ENCODE measurements at regions not wholly inside any gene's neighbourhood (a gene's known extent, or its start where the extent isn't known, plus 50 kb on each side); places are given as distances from the start of the nearest gene placed in this dataset.

DNA sequence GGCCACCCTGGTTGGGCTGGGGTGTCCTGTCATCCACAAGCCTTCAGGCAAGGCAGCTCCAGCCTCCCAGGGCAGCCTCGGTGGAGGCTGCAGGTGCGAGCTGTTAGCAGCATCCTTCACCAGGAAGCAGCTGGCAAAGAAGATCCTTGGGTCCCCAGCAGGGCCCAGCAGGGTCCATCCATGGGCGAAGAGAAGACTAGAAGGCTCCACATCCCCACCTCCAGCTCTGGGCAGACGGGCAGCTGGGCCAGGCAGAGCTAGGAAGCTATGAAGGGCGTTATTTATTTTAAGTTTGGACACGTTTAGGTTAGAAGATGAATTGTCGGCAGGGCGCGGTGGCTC lies 348.5 kb downstream of the TCERG1L start:
- no peak overlapping the region for H3K27ac ChIP-seq
- no peaks in the 10 kb centered on the region for H3K4me1 ChIP-seq
- H3K27me3 ChIP-seq = no peaks in the 10 kb centered on the region
- intact Hi-C loops (cut with DNase I; ENCODE audit: low total_unique reads) (no loop called here), in situ Hi-C loops (cut with MboI; ENCODE audit: low pct_ligation_motif_present in 1 of 4, low pct_unique_long_range_greater_than_20kb in 1 of 4, low sequenced_read_pairs in 3 of 4) (no loop called here)
- no peak for DNase-seq
- no peaks in the 10 kb centered on the region for H3K36me3 ChIP-seq
- no peak overlapping the region for H3K4me3 ChIP-seq
- no peaks in the 10 kb centered on the region for H3K9me3 ChIP-seq
- TF ChIP-seq, protein P1, sequence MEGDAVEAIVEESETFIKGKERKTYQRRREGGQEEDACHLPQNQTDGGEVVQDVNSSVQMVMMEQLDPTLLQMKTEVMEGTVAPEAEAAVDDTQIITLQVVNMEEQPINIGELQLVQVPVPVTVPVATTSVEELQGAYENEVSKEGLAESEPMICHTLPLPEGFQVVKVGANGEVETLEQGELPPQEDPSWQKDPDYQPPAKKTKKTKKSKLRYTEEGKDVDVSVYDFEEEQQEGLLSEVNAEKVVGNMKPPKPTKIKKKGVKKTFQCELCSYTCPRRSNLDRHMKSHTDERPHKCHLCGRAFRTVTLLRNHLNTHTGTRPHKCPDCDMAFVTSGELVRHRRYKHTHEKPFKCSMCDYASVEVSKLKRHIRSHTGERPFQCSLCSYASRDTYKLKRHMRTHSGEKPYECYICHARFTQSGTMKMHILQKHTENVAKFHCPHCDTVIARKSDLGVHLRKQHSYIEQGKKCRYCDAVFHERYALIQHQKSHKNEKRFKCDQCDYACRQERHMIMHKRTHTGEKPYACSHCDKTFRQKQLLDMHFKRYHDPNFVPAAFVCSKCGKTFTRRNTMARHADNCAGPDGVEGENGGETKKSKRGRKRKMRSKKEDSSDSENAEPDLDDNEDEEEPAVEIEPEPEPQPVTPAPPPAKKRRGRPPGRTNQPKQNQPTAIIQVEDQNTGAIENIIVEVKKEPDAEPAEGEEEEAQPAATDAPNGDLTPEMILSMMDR (IDR thresholded peaks at IDR 0.05) = no peak
- no peak for TF ChIP-seq EP300 (IDR thresholded peaks at IDR 0.05; ENCODE audit: low read depth)
- no peak for TF ChIP-seq POLR2A (IDR thresholded peaks at IDR 0.05)
- no peak for TF ChIP-seq POLR2AphosphoS5 (IDR thresholded peaks at IDR 0.05)
- WGBS, 2 donors (ENCODE audit: low coverage in 1 of 2) = 53 to 82% methylated on average over 4 to 8 of the region's 9 CpGs

DNA sequence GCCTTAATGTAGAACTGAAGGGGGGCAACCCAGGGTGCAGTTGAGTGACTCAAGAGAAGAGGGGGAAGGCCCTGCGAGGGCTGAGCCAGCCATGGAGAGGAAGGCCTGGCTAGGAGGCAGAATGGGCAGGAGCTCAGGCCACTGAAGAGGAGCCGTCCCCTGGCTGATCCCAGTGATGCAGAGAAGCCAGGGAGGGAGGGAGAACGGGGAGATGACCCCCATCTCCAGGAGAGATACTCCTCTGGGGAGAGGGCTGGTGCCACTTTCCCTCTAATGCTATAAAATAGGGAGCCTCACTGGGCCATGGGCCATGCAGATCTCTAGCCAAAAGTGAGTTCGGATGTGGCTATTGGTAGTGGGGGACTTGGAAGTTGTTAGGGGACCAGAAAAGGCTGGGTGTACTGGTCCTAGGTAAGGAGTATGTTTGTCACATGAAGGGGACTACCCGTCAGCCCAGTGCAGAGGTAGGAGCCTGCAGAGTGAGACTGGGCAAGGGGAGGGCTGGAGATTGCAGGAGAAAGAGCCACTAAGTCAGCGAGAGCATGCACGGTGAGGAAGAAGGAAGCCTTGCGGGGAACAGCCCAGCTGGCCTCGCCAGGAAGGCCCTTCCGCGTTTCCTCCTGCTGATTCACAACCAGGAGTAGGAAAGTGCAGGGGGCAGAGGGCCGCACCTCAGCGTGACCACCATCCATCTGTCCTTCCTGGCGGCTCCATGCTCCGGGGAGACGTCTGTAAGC lies 347.6 kb downstream of the TCERG1L start:
- no peaks in the 10 kb centered on the region for H3K9me3 ChIP-seq
- H3K27me3 ChIP-seq = no peaks in the 10 kb centered on the region
- H3K4me3 ChIP-seq = no peak overlapping the region
- no peaks in the 10 kb centered on the region for H3K36me3 ChIP-seq
- DNase-seq = no peak
- intact Hi-C loops (cut with DNase I; ENCODE audit: low total_unique reads) (no loop called here), in situ Hi-C loops (cut with MboI; ENCODE audit: low pct_ligation_motif_present in 1 of 4, low pct_unique_long_range_greater_than_20kb in 1 of 4, low sequenced_read_pairs in 3 of 4) (no loop called here)
- H3K4me1 ChIP-seq = no peaks in the 10 kb centered on the region
- TF ChIP-seq EP300 (IDR thresholded peaks at IDR 0.05; ENCODE audit: low read depth) = no peak
- TF ChIP-seq, protein P1 (IDR thresholded peaks at IDR 0.05) = no peak
- TF ChIP-seq POLR2AphosphoS5 (IDR thresholded peaks at IDR 0.05) = no peak
- TF ChIP-seq POLR2A (IDR thresholded peaks at IDR 0.05) = no peak
- 83 to 92% methylated on average over 4 to 16 of the region's 16 CpGs for WGBS, 2 donors (ENCODE audit: low coverage in 1 of 2)
- H3K27ac ChIP-seq = no peak overlapping the region

DNA sequence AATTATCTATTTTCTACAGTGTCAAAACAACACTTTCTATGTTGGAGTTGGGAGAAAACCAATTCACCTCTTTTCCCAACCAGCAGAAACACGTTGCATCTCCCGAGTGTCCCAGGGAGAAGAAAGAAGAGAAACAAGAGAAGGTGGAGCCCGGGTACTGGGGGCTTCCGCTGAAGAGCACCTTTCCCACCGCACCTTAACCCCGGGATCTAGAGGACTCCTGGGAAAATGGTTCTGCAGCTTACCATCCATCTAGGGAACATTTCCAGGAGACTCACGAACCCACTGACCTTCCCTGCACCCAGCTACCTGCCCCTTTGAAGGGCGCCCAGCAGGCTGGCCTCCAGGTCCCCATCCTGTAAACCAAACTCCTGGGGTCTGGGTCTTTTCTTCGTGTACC lies 346.8 kb downstream of the TCERG1L start:
- 60 to 78% methylated on average over 1 to 9 of the region's 9 CpGs for WGBS, 2 donors (ENCODE audit: low coverage in 1 of 2)
- in situ Hi-C loops (cut with MboI; ENCODE audit: low pct_ligation_motif_present in 1 of 4, low pct_unique_long_range_greater_than_20kb in 1 of 4, low sequenced_read_pairs in 3 of 4) = no loop called here
- Histone ChIP-seq H3K4me3 (no peak overlapping the region), H3K4me1 (no peaks in the 10 kb centered on the region), H3K36me3 (no peaks in the 10 kb centered on the region), H3K27ac (no peak overlapping the region), H3K27me3 (no peaks in the 10 kb centered on the region), H3K9me3 (no peaks in the 10 kb centered on the region)
- DNase-seq = no peak
- TF ChIP-seq POLR2A (IDR thresholded peaks at IDR 0.05) (no peak), EP300 (IDR thresholded peaks at IDR 0.05; ENCODE audit: low read depth) (no peak), POLR2AphosphoS5 (IDR thresholded peaks at IDR 0.05) (no peak)
- TF ChIP-seq, protein P1 (IDR thresholded peaks at IDR 0.05) = no peak
- intact Hi-C loops (cut with DNase I; ENCODE audit: low total_unique reads) = no loop called here

DNA sequence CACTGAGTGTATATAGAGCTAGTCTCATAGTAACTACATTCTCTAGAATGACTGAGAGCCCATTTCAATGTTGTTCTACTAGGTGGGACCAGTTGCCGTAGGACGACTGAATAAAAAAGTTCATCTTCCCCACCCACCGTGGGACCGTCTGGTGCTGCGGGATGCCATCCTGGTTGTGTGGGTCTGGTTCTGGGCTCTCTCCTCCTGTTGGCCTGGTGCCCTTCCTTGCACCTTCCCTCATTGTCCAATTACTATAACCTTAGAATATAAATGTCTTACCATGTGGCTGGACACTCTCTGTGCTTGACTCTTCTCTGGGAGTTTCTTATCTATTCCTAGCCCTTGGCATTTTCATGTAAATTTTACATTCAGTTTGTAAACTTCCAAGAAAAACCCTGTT lies 344.4 kb downstream of the TCERG1L start:
- Histone ChIP-seq H3K36me3 (no peaks in the 10 kb centered on the region), H3K27ac (no peak overlapping the region), H3K27me3 (no peaks in the 10 kb centered on the region), H3K4me1 (no peaks in the 10 kb centered on the region), H3K4me3 (no peak overlapping the region), H3K9me3 (no peaks in the 10 kb centered on the region)
- intact Hi-C loops (cut with DNase I; ENCODE audit: low total_unique reads) = no loop called here
- in situ Hi-C loops (cut with MboI; ENCODE audit: low pct_ligation_motif_present in 1 of 4, low pct_unique_long_range_greater_than_20kb in 1 of 4, low sequenced_read_pairs in 3 of 4) = no loop called here
- no peak for TF ChIP-seq EP300 (IDR thresholded peaks at IDR 0.05; ENCODE audit: low read depth)
- no peak for TF ChIP-seq POLR2A (IDR thresholded peaks at IDR 0.05)
- no peak for TF ChIP-seq POLR2AphosphoS5 (IDR thresholded peaks at IDR 0.05)
- TF ChIP-seq, protein P1 (IDR thresholded peaks at IDR 0.05) = no peak
- DNase-seq = no peak
- WGBS, 2 donors (ENCODE audit: low coverage in 1 of 2) = 84 to 89% methylated on average over 5 of the region's 5 CpGs
